HG02798 (cell line): ENCODE measurements at regions not wholly inside any gene's neighbourhood (a gene's known extent, or its start where the extent isn't known, plus 50 kb on each side); places are given as distances from the start of the nearest gene placed in this dataset.
"Not testable (repeated sequence)": the region's sequence is repeated elsewhere in the genome, so short reads cannot be mapped to it uniquely, and the experiment has no call there.

Experiments
- ATAC-seq: cut with Tn5 transposase; IDR thresholded peaks from one replicate; pipeline ENCODE4 v1.9.1; 2021; ENCODE audit warnings: mild to moderate bottlenecking; ENCODE audit not compliant: unreplicated experiment, poor library complexity

DNA sequence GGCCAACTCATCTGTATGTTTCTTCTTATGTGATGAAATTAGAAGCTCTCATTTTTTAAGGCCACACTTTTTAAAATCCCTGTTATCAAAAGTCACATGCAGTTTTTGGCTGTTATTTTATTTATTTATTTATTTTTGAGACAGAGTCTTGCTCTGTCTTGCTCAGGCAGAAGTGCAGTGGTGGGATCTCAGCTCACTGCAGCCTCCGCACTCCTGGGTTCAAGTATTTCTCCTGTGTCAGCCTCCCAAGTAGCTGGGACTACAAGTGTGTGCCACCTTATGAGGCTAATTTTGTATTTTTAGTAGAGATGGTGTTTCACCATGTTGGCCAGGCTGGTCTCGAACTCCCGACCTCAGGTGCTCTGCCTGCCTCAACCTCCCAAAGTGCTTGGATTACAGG lies 1434.5 kb downstream of the LRFN5 start:
- ATAC-seq = no peak

DNA sequence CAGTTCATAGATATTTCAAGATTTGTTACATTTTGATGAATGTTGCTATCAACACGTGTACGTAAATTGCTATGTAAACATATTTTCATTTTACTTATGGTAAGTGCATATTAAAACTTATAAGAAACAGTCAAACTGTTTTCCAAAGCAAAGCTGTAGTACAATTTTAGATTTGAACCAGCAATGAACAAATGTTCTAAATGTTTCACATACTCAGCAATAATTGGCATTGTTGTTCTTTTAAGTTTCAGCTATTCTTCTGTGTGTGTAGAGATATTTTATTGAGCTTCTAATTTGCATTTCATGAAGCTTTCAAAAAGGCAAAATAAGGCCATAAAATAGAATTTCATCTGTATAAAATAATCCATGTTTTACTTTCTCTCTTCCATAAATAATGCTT lies 1433.2 kb downstream of the LRFN5 start:
- ATAC-seq = no peak

DNA sequence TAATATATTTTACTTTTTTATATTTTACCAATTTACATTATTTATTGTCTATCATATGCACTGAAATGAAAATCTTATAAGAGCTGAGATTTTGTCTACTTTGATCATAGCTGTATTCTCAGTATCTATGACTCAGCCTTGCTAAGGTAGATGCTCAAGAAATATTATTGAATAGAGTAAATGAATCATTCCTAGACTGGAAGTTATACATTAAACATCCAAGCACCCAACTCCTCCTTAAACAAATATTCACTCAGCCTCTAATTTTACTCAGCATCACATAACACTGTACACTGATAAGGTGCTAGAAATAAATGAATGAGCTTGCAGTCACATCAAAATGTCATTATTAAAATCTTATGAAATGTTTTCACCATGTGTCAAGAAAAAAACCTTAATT lies 1424.9 kb downstream of the LRFN5 start:
- ATAC-seq = no peak

DNA sequence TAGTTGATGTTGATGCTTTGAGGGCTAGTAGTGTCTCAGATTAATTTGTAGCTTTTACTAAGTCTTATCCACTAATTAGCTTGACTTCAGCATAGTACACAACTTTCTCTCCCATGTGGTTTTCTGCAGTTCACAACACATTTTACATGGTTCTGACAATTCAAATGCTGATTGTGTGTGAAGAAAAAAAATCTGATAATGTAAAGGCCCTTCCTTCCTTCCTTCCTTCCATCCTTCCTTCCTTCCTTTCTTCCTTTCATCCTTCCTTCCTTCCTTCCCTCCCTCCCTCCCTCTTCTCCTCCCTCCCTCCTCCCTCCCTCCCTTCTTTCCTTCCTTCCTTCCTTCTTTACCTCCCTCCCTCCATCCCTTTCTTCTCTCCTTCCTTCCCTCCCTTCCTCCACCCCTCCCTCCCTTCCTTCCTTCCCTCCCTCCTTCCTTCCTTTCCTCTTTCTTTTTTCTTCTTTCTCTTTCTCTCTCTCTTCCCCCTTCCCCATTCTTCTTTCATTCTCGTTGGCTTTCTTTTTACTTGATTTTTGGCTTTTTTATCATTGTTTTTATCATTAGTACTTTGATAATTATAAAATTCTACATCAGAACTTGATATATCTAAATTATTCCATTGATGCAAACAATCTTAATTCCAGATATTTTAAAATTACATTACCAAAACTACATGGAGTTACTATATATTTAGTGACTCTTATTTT lies 1415.6 kb downstream of the LRFN5 start:
- no peak for ATAC-seq

DNA sequence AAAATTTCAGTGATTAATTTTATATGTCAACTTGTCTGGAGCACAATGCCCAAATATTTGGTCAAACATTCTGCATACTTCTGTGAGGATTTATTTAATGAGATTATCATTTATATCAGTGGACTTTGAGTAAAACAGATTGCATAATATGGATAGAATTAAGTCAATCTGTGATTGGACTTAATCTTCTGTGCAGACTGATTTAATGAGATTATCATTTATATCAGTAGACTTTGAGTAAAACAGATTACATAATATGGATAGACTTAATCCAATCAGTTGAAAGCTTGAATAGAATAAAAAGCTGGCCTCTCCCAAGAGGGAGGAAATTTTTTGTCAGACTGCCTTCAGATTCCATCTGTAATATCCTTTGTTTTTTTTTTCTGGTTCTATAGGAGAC lies 1413.2 kb downstream of the LRFN5 start:
- no peak for ATAC-seq

DNA sequence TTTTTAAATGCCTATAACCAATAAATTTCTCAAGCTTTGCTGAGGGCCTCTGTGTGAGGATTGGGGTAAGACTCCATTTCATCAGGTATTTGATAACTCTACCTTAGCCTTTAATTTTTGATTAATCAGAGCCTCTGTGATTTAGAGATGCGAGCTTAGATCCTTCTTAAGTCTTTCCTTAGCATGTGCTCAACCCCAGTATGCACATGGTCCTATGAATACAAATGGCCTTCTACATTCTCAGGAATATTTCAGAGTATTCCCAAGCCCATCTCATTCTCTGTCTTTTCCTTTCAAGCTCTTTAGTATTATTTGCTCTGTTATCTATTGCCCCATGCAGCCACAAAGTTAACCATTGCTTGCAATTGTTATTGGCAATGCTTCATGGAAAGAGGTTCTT lies 1407.7 kb downstream of the LRFN5 start:
- no peak for ATAC-seq

DNA sequence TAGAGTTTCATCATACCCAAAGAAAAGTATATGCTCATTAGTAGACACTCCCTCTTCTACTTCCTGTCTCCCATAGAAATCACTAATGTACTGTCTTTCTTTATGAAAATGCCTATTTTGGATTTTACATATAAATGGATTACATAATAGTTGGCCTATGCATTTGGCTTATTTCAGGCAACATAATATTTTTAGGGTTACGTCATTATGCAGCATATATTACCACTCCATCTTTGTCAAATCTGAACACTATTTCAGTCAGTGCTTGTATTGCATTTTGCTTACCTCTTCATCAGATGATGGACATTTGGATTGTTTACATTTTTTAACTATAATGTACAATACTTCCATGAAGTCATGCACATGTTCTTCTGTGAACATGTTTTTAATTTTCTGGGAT lies 1406.1 kb downstream of the LRFN5 start:
- no peak for ATAC-seq

DNA sequence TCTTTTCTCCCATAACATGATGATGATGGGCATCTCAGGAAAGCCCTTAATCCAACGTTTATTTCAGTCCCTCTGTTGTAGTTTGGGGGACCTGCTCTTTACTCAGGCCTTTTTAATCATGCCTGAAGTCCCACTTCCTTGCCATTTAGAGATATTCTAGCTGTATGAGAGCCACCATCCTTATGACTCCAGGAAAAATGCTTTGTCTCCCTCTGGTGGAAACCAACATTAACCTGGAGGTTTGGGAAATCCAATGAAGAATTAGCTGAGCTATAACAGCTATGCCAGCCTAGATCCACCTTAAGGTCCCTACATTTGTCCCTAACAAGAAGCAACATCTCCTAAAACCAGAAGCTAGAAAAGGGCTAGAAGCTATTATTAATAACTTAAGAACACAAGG lies 1399.1 kb downstream of the LRFN5 start:
- ATAC-seq = no peak

DNA sequence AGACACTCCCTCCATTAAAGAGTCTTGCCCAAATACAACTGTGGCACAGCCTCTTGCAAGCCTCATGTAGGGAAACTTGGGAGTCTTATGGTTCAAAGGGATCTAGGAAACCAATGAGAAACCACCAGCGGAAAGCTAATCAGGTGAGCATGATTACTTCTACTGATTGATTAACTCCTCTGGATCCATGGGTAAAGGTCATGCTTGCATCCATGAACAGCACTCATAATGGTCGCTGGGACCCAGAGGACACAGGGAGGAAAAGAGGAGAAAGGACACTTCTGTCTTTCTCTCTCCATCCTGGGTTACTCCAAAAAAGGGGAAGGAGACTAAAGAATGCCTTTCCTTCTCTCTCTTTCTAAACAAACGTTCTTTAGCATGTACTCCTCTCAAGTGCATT lies 1397.2 kb downstream of the LRFN5 start:
- ATAC-seq = no peak

DNA sequence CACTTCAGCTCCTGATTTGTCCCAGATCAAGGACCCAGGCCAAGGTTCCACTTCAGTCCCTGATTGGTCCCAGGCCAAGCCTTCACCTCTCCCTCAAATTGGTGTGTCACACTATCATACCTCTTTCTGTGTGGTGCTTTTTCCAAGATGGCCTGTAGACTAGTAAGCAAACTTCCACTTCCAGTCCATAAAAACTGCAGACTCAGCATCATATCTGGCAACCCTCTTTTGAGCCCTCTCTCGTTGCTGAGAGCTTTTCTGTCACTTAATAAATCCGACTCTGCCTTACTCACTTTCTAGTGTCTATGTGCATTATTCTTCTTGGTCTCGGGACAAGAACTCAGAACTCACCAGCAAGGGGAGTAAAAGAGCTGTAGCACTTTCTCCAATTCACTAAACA lies 1395.1 kb downstream of the LRFN5 start:
- no peak for ATAC-seq

DNA sequence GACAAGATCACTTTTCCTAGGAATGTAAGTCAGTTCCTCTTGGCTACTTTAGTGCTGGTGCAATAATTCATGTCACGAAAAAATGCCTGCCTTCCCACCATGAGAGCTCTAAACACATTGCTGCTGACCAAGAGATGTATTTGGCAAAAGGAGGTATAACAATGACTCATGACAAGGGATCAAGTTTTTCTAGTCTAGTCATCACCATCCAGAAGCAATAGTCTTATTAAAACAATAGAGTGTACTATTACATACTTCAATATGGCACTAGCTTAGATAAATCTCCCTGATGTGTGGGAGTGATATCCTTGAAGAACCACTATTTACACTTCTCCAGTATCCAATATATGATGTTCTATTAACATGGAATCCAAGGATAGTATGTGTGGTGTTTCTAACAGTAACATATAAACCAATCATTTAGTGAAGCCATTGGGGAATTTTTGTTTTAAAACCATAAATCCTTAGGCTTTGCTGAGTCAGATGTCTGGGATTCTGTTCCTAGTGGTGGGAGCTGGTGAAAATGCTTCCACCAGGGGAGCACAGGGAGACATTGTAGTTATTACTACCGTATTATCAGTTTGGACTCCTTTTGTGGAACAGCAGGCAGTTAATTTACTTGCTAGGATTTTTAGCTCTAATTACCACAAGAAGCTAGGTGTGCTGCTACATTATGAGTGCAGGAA lies 1387.5 kb downstream of the LRFN5 start:
- ATAC-seq = no peak

DNA sequence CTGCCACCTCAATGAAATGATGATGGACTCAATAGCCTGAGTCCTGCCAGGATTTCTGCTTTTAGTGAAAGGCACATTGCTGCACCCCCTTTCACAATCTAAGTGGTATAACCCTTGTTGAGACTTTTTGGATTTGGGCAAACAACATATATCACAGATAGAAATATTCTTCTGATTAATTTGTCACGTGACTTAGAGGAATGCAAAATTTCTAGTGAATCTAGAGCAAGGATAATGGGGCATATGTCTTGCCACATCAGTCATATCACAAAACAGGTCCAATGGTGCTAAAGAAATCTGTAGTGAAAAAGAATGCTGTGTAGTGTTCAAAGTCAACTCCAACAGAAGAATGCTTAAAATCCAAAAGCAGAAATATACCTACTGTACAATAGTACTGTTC lies 1386.3 kb downstream of the LRFN5 start:
- ATAC-seq = no peak

DNA sequence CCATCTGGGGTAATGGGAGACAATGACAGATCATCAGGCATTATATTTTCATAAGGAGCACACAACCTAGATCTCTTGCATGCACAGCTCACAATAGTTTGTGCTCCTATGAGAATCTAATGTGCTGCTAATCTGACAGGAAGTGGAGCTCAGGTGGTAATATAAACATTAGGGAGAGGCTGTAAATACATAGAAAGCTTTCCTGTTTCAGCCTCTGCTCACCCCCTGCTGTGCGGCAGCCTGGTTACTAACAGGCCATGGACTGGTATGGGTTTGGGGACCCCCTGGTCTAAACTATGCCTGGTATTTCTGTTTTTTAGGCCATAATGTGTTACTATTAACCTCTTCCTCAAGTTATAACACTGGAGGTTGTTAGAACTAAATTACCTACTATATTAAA lies 1373.7 kb downstream of the LRFN5 start:
- no peak for ATAC-seq

DNA sequence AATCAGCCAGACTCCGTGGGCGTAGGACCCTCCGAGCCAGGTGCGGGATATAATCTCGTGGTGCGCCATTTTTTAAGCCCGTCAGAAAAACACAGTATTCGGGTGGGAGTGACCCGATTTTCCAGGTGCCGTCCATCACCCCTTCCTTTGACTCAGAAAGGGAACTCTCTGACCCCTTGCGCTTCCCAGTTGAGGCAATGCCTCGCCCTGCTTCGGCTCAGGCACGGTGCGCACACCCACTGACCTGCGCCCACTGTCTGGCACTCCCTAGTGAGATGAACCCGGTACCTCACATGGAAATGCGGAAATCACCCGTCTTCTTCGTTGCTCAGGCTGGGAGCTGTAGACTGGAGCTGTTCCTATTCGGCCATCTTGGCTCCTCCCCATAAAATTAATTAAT lies 1366.5 kb downstream of the LRFN5 start:
- not testable (repeated sequence) for ATAC-seq

DNA sequence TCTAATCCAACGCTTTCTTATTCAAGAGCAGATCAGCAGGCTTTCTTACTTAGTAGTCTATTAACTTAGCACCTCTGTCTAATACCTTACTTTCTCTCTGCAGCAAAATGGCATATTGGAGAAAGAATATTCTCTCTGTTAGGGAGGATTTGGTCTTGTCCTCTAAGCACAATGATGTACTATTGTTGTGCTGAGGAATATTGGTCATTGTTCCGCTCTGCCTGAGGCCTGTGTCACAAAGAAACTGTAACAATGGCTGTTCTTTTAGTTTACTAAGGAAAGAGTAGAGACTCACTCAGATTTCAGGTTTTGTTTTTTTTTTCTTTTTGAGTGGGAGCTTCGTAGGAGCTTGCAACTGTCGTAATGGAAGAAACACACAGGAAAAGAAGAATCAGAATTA lies 1358.8 kb downstream of the LRFN5 start:
- ATAC-seq = no peak

DNA sequence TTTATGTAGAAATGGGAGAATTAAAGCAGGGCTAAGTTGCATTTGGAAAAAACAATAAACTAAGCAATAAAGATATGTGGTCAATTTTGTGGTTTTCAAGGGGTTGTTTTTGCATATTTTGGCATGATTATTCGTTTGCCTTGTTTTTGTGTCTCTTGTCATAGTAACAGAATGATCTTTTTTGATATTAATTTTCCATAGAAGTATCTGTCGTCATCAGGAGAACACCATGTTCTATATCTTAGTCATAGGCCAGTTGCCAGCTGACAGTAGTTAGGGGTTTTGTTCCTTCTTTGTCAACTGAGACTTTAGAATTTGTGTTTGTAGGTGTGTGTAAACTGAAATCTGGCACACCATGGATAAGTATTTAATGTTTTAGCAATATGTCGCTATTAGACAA lies 1354.8 kb downstream of the LRFN5 start:
- no peak for ATAC-seq

DNA sequence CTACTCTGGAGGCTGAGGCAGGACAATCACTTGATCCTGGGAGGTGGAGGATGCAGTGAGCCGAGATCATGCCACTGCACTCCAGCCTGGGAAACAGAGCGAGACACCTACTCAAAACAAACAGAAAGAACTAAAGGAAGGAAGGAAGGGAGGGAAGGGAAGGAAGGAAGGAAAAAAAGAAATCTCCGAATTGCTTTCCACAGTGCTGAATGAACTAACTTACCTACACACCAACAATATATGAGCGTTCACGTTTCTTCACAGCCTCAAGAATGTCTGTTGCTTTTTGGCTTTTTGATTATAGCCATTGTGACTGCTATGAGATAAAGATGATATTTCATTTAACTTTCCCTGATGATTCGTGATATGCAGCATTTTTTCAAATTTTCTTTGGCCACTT lies 1343.7 kb downstream of the LRFN5 start:
- no peak for ATAC-seq

DNA sequence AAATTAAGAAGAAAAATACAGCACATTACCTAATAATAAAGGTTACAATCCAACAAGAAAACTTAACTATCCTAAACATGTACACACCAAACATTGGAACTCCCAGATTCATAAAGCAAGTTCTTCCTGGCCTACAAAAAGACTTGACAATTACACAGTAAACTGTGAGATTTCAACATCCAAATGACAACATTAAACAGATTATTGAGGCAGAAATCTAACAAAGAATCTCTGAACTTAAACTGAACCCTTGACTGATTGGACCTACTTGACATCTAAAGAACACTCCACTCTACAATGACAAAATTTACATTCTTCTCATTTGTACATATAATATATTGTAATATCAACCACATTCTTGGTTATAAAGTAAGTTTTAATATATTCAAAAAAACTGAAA lies 1341.3 kb downstream of the LRFN5 start:
- ATAC-seq = no peak

DNA sequence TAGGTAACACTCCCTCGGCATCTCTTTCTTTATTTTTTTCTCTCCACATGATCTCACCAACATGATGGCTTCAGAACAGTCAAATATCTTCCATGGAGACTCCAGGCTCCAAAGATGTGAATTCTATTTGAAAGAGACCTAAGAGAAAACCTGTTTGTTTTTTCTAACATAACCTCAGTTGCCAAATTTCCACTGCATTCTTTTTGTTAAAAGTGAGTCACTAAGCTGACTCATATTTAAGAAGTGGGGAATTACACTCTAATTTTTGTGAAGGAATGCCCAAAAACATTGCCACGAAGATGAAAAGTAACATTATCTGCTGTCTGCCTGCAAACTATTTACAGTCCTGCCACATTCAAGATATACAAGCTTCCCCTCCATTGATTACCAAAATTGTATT lies 1337.6 kb downstream of the LRFN5 start:
- no peak for ATAC-seq

DNA sequence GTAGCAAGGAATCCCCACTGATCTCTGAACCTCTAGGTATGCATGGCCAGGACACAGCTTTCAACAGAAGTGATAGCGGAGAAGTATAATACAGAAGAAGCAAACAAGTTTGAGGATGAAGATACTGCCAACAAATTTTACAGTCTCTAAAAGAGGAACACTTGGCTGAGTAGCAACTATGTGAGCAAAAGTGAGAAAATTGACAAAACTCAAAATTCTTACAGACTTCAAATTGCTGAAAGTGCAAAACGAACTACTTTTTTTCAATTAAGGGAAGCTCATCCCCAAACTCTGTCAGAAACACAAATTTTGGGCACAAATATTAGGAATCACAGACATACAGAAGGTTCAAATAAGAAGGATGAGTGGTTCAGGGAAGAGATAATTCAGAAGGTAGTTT lies 1324.6 kb downstream of the LRFN5 start:
- ATAC-seq = no peak

DNA sequence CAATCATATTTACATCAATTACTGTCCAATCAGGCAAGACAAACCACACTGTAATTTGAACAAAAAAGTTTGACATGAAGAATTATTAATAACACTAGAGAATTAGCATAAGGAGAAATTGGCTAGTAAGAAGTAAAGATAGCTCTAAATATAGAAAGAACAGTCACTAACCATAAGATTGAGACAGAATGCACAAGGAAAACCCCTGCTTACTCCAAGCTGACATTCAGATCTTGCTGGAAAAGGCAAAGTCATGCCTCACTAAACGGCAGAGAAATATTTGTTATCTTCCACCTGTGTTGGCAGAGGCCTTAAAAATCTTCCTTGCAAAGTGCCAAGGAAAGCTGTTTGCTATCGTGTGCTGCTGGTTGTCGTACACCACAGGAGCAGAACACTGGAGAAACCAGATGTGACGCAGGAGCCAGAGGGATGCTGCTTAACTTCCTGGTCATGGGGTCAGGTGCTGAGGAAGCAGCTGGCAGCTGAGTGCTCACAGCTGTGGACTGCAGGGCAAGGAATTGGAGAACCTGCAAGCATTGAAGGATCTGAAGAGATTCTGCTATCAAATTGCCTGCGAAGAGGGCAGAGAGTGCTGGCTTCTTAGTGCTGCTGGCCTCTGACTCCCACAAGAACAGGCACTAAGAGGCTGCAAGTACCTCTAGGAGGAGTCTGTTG lies 1323.3 kb downstream of the LRFN5 start:
- ATAC-seq = no peak

DNA sequence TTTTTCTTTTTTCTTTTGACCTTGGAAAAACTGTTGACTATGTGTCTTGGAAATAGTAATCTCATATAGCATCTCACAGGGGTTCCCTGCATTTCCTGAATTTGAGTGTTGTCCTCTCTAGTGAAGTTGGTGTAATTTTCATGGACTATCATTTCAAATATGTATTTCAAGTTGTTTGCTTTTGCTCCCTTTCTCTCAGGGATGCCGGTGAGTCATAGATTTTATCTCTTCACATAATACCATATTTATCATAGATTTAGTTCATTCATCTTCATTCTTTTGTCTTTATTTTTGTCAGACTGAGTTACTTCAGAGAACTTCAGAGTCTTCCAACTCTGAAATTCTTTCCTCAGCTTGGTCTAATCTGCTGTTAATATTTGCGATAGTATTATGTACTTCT lies 1320.6 kb downstream of the LRFN5 start:
- ATAC-seq = no peak
